HG02943 (cell line): ENCODE measurements at regions not wholly inside any gene's neighbourhood (a gene's known extent, or its start where the extent isn't known, plus 50 kb on each side); places are given as distances from the start of the nearest gene placed in this dataset.

Source experiments
- ATAC-seq: cut with Tn5 transposase; IDR thresholded peaks from one replicate; pipeline ENCODE4 v1.9.1; 2021; ENCODE audit warnings: mild to moderate bottlenecking, low read depth, moderate library complexity; ENCODE audit not compliant: unreplicated experiment

- no peak for ATAC-seq
Measured at GRCh38 chr1:104919188-104919587, 1169.5 kb downstream of the AMY1C start.

GRCh38 chr1:104921525-104921924, 1171.8 kb downstream of the AMY1C start:
- ATAC-seq, result no peak

GRCh38 chr1:104923075-104923474, 1173.4 kb downstream of the AMY1C start:
- no peak for ATAC-seq

GRCh38 chr1:104929280-104929679, 1179.6 kb downstream of the AMY1C start:
- no peak for ATAC-seq

- peak; percentile 70 for ATAC-seq
Measured at GRCh38 chr1:104932030-104932915, 1182.6 kb downstream of the AMY1C start.

GRCh38 chr1:104932949-104933679, 1183.4 kb downstream of the AMY1C start:
- peak; percentile 35 for ATAC-seq

- no peak for ATAC-seq
Measured at GRCh38 chr1:104933846-104934245, 1184.1 kb downstream of the AMY1C start.

- no peak for ATAC-seq
Measured at GRCh38 chr1:104945406-104945805, 1195.7 kb downstream of the AMY1C start.

GRCh38 chr1:104946558-104947210, 1197.0 kb downstream of the AMY1C start:
- ATAC-seq, result no peak

- ATAC-seq, result no peak
Measured at GRCh38 chr1:104953555-104953954, 1203.9 kb downstream of the AMY1C start.

GRCh38 chr1:104973516-104973915, 1223.8 kb downstream of the AMY1C start:
- no peak for ATAC-seq

- no peak for ATAC-seq
Measured at GRCh38 chr1:104979651-104980050, 1230.0 kb downstream of the AMY1C start.

GRCh38 chr1:104987210-104987609, 1237.5 kb downstream of the AMY1C start:
- peak; percentile 90 for ATAC-seq

- ATAC-seq, result no peak
Measured at GRCh38 chr1:104989012-104989411, 1239.3 kb downstream of the AMY1C start.

GRCh38 chr1:104991702-104992101, 1242.0 kb downstream of the AMY1C start:
- ATAC-seq, result no peak

GRCh38 chr1:105000793-105001192, 1251.1 kb downstream of the AMY1C start:
- ATAC-seq, result no peak

GRCh38 chr1:105004515-105004914, 1254.8 kb downstream of the AMY1C start:
- no peak for ATAC-seq

- ATAC-seq, result no peak
Measured at GRCh38 chr1:105005594-105006195, 1256.0 kb downstream of the AMY1C start.

- ATAC-seq, result no peak
Measured at GRCh38 chr1:105017587-105017986, 1267.9 kb downstream of the AMY1C start.

GRCh38 chr1:105023719-105024118, 1274.0 kb downstream of the AMY1C start:
- ATAC-seq, result no peak
